CD4-positive, alpha-beta T cell treated with Interleukin-12 subunit alpha and Interleukin-12 subunit beta, for 1 hour (primary cell): ENCODE measurements at regions not wholly inside any gene's neighbourhood (a gene's known extent, or its start where the extent isn't known, plus 50 kb on each side); places are given as distances from the start of the nearest gene placed in this dataset.
"Not testable (repeated sequence)": the region's sequence is repeated elsewhere in the genome, so short reads cannot be mapped to it uniquely, and the experiment has no call there.

Source experiments
- DNase-seq: peaks from one replicate; pipeline ENCODE4 v3.0.0-alpha.2; 2020

GRCh38 chr21:35178098-35178497, 129.0 kb upstream of the RUNX1 start:
- DNase-seq, result no peak

GRCh38 chr21:35172231-35172630, 123.1 kb upstream of the RUNX1 start:
- peak; percentile 16 for DNase-seq

GRCh38 chr21:35171385-35171784, 122.3 kb upstream of the RUNX1 start:
- no peak for DNase-seq

- no peak for DNase-seq
Observed at GRCh38 chr21:35170818-35171217, 121.7 kb upstream of the RUNX1 start.

- DNase-seq, result no peak
Observed at GRCh38 chr21:35170244-35170643, 121.1 kb upstream of the RUNX1 start.

GRCh38 chr21:35169574-35169973, 120.5 kb upstream of the RUNX1 start:
- DNase-seq, result no peak

- no peak for DNase-seq
Observed at GRCh38 chr21:35168735-35169134, 119.6 kb upstream of the RUNX1 start.

DNA sequence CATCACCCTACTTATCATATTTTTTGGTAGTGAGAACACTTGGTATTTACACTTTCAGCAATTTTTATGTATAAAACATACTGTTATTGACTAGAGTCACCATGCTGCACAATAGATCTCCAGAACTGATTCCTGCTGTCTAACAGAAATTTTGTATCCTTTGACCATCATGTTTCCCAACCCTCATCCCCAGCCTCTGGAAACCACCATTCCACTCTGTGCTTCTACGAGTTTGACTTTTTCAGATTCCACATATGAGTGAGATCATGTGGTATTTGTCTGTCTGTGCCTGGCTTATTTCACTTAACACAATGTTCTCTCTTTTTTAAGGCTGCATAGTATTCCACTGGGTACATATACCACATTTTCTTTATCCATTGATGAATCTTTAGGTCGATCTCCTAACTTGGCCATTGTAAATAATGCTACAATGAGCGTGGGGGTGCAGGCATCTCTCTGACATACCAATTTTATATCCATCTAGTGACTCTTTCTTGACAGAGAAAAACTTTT, 115.9 kb upstream of the RUNX1 start:
- DNase-seq, result no peak

- no peak for DNase-seq
Observed at GRCh38 chr21:35164380-35164779, 115.3 kb upstream of the RUNX1 start.

- no peak for DNase-seq
Observed at GRCh38 chr21:35163411-35163810, 114.3 kb upstream of the RUNX1 start.

DNA sequence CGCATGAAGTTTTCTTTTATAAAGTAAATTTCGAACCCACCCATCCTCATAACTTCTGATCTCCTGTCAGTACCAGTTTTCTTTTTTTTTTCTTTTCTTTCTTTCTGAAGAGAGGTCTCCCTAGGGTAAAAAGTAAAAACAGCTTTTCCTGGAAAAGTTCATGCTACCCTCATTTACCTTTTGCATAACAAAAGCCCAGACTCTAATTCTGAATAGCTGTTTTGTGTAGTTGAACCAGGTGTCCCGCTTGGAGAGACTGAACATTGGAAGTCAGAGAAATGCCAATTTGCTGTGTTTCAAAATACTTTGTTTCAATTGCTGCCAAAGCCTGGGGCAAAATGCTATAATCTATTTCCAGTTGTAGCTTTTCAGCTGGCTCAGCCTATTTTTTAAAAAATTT, 113.7 kb upstream of the RUNX1 start:
- no peak for DNase-seq

- no peak for DNase-seq
Observed at GRCh38 chr21:35159881-35160280, 110.8 kb upstream of the RUNX1 start.

DNA sequence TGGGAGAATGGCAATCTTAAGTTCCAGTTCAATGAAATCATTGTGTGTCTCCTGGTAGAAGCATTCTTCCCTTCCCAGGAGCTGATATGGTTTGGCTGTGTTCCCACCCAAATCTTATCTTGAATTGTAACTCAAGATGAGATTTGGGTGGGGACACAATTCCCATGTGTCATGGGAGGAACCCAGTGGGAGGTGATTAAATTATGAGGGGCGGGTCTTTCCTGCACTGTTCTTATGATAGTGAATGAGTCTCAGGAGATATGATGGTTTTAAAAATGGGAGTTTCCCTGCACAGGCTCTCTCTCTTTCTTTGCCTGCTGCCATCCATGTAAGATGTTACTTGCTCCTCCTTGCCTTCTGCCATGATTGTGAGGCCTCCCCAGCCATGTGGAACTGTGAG, 108.3 kb upstream of the RUNX1 start:
- not testable (repeated sequence) for DNase-seq

DNA sequence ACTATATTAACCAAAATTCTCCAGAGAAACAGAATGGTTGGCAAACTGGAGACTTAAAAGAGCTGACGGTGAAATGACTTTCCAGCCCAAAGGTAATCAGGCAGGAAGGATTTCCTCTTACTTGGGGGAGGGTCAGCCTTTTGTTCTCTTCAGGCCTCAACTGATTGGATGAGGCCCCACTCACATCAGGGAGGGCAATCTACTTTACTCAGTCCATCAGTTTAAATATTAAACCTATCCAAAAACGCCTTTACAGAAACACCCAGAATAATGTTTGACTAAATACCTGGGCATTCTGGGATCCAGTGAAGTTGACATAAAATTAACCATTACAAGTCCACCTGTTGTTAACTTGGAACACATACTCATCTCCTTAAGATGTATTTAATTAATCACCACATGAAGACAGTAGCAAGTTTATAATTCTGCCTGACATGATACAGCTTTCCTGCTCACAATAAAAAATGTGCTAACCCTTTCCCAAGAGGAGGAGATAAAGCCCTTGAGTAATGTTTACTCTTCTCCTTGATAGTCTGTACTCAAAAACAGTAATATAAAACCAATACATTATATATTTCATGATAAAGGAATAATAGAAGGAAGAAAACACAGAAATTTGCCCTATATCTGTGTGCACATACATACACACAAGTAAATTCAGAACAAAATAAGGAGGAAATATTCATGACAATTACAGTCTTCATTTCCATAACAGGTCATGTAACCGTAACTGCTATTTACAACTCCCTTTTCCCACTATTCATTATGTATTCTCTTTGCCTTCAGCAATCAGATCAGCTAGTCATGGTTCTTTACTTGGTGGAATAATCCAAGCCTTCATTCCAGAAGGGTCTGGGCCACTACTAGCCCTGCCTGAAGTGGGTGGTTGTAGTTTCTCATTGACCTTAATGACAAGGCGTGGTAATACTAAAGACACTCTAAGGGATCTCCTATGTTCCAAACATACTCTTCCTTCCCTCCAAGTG, 107.5 kb upstream of the RUNX1 start:
- no peak for DNase-seq

DNA sequence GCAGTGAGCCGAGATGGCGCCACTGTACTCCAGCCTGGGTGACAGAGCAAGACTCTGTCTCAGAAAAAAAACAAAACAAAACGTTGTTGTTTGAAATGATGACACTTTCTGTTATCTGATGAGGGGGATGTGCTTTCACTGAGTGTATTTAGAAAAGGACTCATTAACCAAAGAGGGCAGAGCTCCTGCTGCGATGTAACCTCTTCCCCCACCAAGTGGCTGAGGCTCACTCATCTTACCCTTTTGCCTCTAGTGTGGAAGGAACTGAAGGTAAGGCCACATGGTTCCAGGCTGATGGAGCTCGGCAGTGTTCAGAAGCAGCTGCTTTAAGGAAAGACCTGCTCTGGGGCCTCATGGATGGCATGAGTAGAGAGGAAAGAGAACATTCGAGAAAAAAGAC, 105.7 kb upstream of the RUNX1 start:
- no peak for DNase-seq

DNA sequence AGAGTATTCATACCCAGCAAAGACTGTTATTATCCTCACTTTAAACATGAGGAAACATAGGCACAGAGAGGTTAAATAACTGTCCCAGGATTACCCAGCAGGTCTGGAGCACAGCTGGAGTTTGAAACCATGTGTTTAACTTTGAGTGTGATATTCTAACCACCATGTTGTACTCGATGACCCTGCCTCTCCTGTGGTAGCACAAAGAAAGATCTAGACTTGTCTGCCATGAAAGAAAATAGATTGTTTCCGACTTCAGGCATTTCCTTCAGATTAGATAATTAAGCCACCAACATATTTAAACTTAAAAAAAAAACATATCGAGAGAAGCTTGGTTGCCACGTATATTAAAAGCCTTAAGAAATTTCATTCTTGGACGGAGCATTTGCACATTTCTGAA, 104.6 kb upstream of the RUNX1 start:
- no peak for DNase-seq

DNA sequence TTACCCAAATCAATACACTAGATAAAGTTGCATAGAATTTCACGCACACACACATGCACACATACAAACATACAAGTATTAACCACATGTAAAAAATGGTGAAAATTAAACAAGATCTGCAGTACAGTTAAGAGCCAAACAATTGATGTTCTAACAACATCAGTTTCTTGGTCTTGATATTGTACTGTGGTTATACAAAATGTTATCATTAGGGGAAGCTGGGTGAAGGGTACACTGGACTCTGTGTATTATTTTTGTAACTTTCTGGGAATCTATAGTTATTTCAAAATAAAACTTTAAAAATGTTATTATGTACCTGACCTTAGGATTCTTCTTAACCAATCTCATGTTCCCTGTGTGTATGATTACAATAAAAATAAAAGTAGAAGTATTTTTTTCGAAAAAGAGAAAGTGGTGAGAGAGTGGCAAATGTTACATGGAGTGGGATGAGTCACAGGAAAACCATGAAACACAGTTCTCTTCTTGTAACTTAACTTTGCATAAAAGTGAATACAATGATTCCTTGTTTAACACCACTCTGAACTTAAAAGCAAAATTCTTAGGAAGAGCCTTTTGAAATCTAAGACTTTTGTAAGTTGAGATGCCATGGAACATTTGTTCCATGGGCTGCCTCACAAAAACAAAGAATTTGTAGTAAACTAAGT, 101.6 kb upstream of the RUNX1 start:
- DNase-seq, result no peak

DNA sequence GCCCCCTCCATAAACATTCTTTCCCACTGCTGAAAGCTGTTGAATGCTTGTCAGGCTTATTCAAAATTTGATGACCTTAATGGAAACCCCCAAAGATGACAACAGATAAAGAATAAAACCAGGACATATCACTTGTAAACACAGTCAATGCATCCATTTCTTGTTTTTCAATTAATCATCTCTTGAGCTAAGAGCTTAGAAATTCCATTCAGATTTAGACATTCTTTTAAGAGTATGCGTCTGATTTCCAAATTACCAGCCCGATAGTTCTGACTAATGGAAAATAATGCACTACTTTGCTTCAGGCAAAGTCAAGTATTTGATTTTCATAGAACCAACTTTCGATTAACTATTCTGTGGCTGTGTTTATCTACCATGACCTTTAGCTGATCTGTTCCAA, 100.6 kb upstream of the RUNX1 start:
- no peak for DNase-seq

DNA sequence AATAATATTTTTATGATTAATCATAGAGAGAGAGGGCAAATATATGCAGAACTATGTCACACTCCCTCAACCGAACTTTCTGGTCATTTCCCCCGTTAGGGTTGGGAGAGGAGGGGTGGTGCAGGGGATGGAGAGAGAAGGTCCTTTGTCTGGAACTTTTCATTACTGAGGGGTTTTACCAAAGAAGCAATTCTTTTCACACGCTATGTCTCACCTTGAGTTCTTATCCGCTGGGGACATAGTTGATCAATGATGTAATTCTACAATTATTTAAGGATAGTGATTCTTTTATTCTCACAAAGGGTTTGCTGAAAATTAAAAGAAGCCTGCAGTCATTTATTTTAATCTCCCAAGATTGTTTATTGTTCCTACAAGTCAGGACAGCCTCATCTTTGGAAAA, 98.3 kb upstream of the RUNX1 start:
- no peak for DNase-seq

DNA sequence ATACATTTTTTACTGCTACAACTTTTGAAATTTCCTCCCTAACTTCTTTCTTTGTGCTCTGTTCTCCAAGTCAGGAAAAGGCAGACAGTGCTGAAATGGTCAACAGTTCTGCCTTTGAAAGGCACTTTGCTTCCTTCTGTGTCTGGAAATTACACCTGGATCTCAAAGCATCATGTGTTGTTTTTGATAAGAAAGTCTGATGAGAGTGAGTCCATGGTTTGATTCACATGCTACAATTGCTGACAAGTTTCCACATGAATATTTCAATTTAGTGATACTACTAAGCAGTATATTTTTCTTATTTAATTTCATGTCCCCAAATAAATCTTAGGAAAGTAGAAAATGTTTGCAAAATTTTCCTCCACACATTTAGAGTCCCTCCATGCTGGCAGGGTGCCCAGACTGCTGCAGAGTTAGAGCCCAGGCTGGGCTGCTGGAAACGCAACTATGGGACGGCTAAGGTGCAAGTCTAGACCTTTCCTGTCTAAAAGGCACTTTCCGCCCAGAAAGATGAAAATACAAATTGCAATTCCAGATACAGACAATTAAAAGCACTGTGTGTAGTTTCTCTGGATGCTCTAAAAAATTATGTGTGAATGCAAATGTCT, 96.6 kb upstream of the RUNX1 start:
- no peak for DNase-seq

DNA sequence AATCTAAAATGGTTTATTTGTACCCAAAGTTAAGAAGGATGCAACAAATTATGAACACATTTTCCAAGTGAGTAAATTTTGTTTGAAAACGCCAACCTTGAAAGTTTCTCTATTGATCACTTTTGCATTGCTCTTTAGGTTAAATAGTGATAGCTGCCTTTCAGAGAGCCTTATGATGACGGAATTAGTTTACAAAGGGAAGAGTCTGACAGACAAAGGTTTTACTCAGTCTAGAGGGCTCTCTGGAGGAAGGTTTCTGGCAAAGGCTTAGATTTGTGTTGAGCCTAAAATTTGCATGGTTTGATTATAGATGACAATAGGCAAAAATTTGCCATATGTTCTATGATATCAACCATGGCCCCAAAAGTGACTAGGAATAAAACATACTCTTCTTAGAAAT, 95.9 kb upstream of the RUNX1 start:
- no peak for DNase-seq

- no peak for DNase-seq
Observed at GRCh38 chr21:35142036-35142815, 93.1 kb upstream of the RUNX1 start.

DNA sequence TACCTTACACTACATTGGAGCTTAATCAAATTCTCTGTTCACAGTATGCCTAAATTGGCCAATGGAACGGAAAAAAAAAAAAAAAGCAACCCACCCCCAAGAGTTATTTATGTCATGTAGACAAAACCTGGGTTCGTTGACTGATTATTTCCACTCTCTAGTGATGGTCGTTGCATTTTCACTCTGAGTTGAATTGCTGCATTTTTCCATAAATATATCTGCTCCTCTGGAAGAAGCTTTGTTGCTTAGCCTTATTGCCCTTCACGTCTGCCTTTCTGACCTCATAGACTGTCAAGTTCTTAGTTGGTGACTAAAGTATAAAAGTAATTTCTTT, 90.2 kb upstream of the RUNX1 start:
- DNase-seq, result no peak
